GM19238 (cell line): ENCODE measurements at regions not wholly inside any gene's neighbourhood (a gene's known extent, or its start where the extent isn't known, plus 50 kb on each side); places are given as distances from the start of the nearest gene placed in this dataset.
"Not testable (repeated sequence)": the region's sequence is repeated elsewhere in the genome, so short reads cannot be mapped to it uniquely, and the experiment has no call there.

Experiments
- DNase-seq: peaks from one replicate; pipeline ENCODE4 v3.0.0; 2011; ENCODE audit warnings: low spot score; ENCODE audit not compliant: insufficient read length

- DNase-seq, result no peak
Observed at GRCh38 chr2:3037196-3038194, 340.1 kb downstream of the EIPR1 start.

DNA sequence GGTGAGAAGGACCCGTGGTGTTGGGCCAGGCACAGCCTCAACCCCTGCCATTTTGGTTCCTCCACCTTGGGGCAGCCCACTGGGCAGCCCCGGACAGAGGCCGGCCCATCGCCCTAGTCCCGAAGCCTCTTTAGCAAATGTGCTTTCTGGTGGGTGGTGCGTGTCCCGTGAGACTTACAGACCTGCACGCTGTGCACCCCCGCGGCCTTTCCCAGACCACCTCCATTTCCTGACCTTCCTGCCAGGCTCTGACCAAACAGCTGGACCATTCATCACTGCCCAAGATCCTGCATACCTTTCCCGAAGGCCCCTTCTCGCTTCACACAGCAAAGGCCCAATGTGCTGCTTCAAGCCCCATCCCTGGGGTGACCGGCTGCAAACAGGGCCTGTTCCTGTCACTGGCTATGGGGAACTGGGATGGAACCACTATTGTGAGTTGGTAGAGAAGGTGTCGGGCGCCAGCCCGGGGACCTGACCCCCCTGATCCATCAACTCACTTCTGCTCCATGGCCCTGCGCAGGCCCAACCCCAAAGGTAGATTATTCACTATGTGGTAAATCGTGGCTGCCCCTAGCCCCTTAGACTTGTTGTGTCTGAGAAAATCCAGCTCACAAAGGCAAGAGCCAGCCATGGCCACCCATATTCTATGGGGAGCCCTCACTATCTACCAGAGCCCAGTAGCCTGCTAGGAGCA is 341.0 kb downstream of the EIPR1 start:
- DNase-seq, result no peak

DNA sequence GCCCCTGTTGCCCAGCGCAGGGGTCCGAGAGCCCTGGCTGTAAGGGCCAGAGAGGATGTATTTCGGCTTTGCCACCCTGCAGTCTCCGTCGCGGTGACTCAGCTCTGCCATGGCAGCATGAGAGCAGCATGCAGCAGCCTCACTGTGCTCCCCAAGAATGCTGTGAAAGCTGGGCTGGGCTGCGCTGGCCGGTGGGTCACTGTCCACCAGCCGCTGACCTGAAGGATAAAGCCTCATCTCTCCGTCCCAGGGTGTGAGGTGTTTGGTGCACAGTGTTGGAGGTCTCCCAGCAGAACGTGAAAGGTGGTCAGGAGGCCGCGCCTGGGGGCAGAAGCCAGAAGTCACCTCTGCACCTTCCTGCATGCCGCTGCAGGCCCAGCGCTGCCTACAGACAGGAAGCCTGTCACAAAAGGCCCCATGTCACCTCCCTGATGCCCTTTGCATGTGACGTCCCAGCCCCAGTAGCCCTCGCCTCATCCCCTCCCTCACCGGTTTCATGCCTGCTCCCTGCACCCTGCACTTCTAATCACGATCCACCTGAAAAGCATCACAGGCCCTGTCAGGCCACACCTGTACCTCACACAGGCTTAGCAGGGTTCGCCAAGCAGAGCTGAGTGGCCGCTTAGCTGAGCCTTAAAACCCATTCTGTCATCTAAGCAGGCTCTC is 342.1 kb downstream of the EIPR1 start:
- DNase-seq, result no peak

DNA sequence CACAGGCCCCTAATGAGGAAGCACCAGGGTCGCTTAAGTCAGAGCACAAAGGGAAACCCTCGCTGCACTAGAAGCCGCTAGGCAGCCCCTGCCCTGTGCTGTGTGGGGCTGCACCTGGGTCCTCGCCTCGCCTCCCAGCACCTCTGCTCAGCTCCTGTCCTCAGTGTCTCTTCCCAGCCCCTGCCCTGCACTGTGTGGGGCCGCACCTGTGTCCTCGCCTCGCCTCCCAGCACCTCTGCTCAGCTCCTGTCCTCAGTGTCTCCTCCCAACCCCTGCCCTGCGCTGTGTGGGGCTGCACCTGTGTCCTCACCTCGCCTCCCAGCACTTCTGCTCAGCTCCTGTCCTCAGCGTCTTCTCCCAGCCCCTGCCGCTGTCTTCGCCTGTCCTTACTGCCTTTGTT is 342.8 kb downstream of the EIPR1 start:
- no peak for DNase-seq

DNA sequence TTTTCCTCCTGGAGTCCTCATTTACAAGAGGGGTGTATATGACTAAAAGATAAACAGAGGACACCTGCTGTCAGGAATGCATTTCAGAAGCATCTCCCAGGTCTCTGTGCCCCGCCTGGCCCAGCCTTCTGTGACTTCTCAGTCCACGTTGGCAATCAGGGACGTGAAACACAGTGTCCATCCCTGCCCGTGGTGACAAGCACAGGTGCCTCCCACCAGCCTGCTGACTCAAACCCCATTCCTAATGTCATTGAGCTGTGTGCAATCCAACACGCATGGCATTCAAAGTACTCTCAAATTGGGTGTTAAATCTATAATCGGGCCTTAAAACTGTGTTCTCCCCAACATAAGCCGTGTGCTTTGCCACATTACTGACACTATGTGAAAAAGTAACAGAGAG is 343.2 kb downstream of the EIPR1 start:
- DNase-seq, result no peak

DNA sequence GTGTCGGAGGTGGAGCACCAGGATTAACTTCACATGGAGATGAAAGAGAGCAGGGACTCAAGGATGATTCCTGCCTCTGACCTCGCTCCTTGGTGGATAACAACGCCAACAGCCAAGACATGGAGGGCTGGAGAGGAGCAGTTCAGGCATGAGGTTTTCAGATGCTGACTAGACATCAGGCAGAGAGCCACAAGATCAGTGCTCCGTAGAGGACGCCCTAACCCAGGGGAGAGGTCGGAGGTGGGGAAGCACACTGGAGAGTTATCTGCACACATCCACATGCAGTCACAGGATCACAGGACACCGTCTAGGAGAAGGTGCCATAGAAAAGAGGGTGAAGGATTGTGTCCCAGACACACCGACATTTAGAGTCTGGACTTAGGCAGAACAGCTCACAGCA is 344.3 kb downstream of the EIPR1 start:
- DNase-seq, result no peak

GRCh38 chr2:3030791-3031190 is 346.8 kb downstream of the EIPR1 start:
- DNase-seq, result not testable (repeated sequence)

DNA sequence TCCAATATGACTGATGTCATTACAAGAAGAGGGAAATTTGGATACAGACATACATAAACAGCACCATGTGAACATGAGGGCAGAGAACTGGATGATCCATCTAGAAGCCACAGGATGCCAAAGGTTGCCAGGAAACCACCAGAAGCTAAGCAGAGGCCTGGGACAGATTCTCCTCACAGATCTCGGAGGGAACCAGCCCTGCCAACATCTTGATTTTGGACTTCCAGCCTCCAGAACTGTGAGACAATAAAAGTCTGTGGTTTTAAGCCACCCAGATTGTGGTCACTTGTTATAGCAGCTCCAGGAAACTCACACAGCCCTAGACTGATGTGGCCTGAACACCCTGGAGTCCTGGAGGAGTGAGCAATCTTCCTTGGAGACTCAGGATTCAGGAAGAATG is 351.6 kb downstream of the EIPR1 start:
- no peak for DNase-seq

DNA sequence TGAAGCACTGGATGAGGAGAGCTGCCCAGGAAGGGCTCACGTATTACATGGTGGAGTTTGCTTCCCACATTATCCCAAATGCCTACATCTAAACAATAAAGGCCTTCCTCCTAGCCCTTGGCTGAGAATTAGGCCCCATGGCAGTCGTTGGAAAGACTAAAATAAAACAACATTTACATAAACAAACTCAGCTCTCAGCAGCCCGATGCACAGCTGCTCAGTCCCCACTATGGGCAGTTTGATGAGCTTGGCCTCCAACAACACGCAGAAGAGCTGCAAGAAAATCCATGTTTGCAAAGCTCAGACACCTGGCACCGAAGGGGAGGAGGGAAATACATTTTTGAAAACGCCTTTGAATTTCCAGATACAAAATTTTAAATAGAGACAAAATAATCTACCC is 352.4 kb downstream of the EIPR1 start:
- DNase-seq, result no peak

GRCh38 chr2:3024401-3024935 is 353.1 kb downstream of the EIPR1 start:
- DNase-seq, result no peak

DNA sequence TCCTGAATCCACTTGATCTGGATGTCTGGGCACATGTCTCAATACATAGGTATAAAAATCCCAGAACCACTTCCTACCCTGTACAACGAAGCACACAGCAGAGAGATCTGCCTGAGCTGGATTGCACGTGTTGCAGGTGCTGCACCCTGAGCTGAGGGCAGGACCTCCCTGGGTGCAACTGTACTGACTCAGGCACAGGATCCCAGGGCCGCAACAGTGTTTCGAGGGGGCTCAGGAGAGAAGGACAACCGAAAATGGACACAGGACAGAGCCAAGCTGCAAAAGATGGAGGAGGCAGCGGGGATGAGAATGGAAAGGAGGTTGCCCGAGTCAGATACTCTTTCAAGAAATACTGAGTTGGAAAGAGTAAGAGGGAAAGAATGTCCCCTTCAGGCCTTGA is 354.1 kb downstream of the EIPR1 start:
- DNase-seq, result no peak

- no peak for DNase-seq
Observed at GRCh38 chr2:3022841-3023372, 354.7 kb downstream of the EIPR1 start.

DNA sequence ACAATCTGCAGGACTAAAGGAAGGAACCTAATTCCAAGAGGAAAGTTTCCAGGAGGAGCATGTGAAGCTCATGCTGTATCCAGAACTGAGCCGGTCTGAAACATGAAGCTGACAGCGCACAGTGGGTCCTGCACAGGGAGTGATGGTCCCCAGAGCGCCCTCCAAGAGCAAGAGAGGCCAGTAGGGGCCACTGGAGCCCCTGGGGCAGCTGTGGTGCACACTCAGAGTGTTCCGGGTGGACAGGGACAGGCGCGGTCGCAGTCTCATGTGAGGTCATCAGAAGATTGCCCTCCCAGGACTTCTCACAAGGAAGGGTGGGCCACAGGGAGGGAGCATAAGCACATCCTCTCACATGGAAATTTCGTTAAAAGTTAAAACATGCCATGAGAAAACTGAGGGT is 355.9 kb downstream of the EIPR1 start:
- no peak for DNase-seq

GRCh38 chr2:3010001-3010400 is 367.6 kb downstream of the EIPR1 start:
- no peak for DNase-seq

- no peak for DNase-seq
Observed at GRCh38 chr2:3009483-3009882, 368.1 kb downstream of the EIPR1 start.

- DNase-seq, result no peak
Observed at GRCh38 chr2:3009005-3009404, 368.6 kb downstream of the EIPR1 start.

DNA sequence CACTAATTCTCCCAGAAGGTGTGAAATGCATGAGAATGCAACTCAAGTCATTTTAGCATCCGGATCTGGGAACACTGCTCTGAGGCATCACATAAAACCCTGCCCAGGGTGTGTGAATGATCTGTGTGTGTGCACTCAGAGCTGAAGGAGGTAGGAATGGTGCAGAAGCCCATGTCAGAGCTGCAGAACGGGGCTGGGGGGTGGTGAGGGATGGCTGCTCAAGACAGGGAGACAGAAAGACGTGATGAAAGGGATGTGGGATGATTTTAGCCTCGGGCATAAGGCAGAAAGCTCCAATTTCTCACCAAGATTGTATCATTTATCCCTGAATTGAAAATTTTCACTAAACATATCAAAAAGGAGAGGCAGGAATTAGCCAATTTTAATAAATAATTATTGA is 369.1 kb downstream of the EIPR1 start:
- no peak for DNase-seq

- no peak for DNase-seq
Observed at GRCh38 chr2:3007135-3007534, 370.5 kb downstream of the EIPR1 start.

GRCh38 chr2:3005859-3006501 is 371.6 kb downstream of the EIPR1 start:
- DNase-seq, result no peak

DNA sequence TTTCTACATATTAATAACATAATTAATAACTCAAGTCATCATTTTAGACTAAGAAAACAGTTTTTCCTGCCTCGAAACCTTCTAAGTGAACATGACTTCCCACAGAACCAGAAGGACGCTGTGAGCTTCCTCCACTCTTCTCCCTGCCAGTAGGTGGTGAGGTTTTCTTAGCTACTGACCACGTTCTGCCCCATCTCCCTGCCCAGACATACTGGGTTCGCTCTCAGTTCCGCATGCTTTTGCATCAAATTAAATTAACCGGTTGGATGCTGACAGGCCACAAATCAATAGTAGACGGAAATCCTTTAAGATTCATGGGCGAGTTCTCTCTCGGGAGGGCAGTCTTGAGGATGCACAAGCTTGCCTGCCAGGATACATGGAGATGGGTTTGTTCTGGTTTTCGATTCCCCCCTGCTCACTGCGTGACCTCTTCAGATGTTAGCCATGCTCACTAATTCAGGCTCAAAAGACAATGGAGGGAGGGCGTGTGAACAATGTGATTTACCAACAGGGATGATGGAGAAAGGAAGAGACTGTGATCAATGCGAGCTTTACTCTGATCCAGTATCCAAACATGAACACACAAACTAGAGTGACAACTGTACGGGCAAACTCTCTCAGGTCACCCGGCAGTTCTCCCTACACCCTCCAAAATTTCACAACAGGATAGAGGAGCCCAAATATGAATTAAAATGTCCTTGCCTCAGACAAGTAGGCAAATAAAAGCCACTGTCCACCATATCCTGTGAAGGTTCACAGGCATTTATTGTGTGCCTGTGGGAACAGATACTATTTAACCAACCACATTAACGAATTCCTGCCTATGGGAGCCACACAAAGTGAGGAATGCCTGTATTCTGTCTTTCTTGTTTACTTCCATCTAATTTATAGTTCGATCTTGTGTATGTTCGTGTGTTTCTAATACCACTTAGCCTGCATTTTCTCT is 375.7 kb downstream of the EIPR1 start:
- no peak for DNase-seq
